BE2C (cell line): ENCODE measurements at regions not wholly inside any gene's neighbourhood (a gene's known extent, or its start where the extent isn't known, plus 50 kb on each side); places are given as distances from the start of the nearest gene placed in this dataset.

Source experiments
- DNase-seq: peaks from one replicate; pipeline ENCODE4 v3.0.0-alpha.2; 2020
- H3K27me3 ChIP-seq: fragments of 250-450 bp; sonication (Bioruptor Pico); 2 replicates; pipeline ENCODE4 v1.5.1; 2020; ENCODE audit warnings: mild to moderate bottlenecking
- H3K36me3 ChIP-seq: fragments of 250-450 bp; sonication (Bioruptor Pico); 2 replicates; pipeline ENCODE4 v1.5.1; 2020; ENCODE audit warnings: mild to moderate bottlenecking
- H3K4me1 ChIP-seq: fragments of 250-450 bp; sonication (Bioruptor Pico); 2 replicates; pipeline ENCODE4 v1.5.1; 2020
- H3K4me3 ChIP-seq: 2 replicates; pipeline ENCODE4 v1.5.1; 2011; ENCODE audit warnings: low read depth, low read length
- H3K9me3 ChIP-seq: fragments of 250-450 bp; sonication (Bioruptor Pico); 2 replicates; pipeline ENCODE4 v1.5.1; 2020
- CTCF ChIP-seq: IDR thresholded peaks from 2 replicates; pipeline ENCODE4 v1.5.1; 2012; ENCODE audit warnings: mild to moderate bottlenecking, low read depth, low read length

- no peaks in the 10 kb centered on the region for H3K4me1 ChIP-seq
- DNase-seq: no peak
These were observed 162.4 kb downstream of the GALC start for GRCh38 chr14:87830443-87831096.

GRCh38 chr14:87829543-87829942 is 163.4 kb downstream of the GALC start:
- DNase-seq: no peak
- no peak for TF ChIP-seq CTCF
- H3K4me3 ChIP-seq: no peak overlapping the region
- H3K27me3 ChIP-seq: no peaks in the 10 kb centered on the region
- no peaks in the 10 kb centered on the region for H3K36me3 ChIP-seq
- H3K9me3 ChIP-seq: no peaks in the 10 kb centered on the region; the same call in 1 of the 2 replicates
- no peaks in the 10 kb centered on the region for H3K4me1 ChIP-seq

More at GRCh38 chr14:87830443-87831096, 162.4 kb downstream of the GALC start:
- H3K27me3 ChIP-seq: no peaks in the 10 kb centered on the region
- no peaks in the 10 kb centered on the region for H3K36me3 ChIP-seq
- H3K9me3 ChIP-seq: no peaks in the 10 kb centered on the region; the same call in 1 of the 2 replicates
- no peak for TF ChIP-seq CTCF
- no peak overlapping the region for H3K4me3 ChIP-seq

GRCh38 chr14:87824266-87824665 is 168.7 kb downstream of the GALC start:
- H3K4me3 ChIP-seq: no peak overlapping the region
- H3K4me1 ChIP-seq: no peaks in the 10 kb centered on the region
- no peaks in the 10 kb centered on the region for H3K36me3 ChIP-seq
- no peaks in the 10 kb centered on the region for H3K27me3 ChIP-seq
- DNase-seq: no peak
- H3K9me3 ChIP-seq: no peaks in the 10 kb centered on the region
- TF ChIP-seq CTCF: no peak

GRCh38 chr14:87816416-87816815 is 176.6 kb downstream of the GALC start:
- Histone ChIP-seq H3K27me3 (no peaks in the 10 kb centered on the region), H3K4me3 (no peak overlapping the region), H3K4me1 (no peaks in the 10 kb centered on the region), H3K36me3 (no peaks in the 10 kb centered on the region), H3K9me3 (no peaks in the 10 kb centered on the region)
- TF ChIP-seq CTCF: no peak
- DNase-seq: no peak

GRCh38 chr14:87815121-87815520 is 177.9 kb downstream of the GALC start:
- no peak for TF ChIP-seq CTCF
- Histone ChIP-seq H3K36me3 (no peaks in the 10 kb centered on the region), H3K9me3 (no peaks in the 10 kb centered on the region), H3K27me3 (no peaks in the 10 kb centered on the region), H3K4me3 (no peak overlapping the region), H3K4me1 (no peaks in the 10 kb centered on the region)
- DNase-seq: no peak

GRCh38 chr14:87813686-87814085 is 179.3 kb downstream of the GALC start:
- no peak for DNase-seq
- H3K4me1 ChIP-seq: no peaks in the 10 kb centered on the region
- H3K4me3 ChIP-seq: no peak overlapping the region
- H3K9me3 ChIP-seq: no peaks in the 10 kb centered on the region
- no peaks in the 10 kb centered on the region for H3K36me3 ChIP-seq
- no peak for TF ChIP-seq CTCF
- H3K27me3 ChIP-seq: no peaks in the 10 kb centered on the region
